ENCODE measurements at regions not wholly inside any gene's neighbourhood (a gene's known extent, or its start where the extent isn't known, plus 50 kb on each side); places are given as distances from the start of the nearest gene placed in this dataset.

GRCh38 chr10:55400075-55400849, 599.2 kb upstream of the PCDH15 start:
- TF ChIP-seq POLR2AphosphoS5 (IDR thresholded peaks at IDR 0.05; ENCODE audit: low read depth, low read length): no peak
- TF ChIP-seq SIN3A (IDR thresholded peaks at IDR 0.05; ENCODE audit: borderline replicate concordance, insufficient read depth, low read length): no peak

- TF ChIP-seq TAF1 (IDR thresholded peaks at IDR 0.05; ENCODE audit: borderline replicate concordance, insufficient read depth, low read length): no peak
- no peak for TF ChIP-seq FOXP2 (optimal IDR thresholded peaks at IDR 0.05; ENCODE audit: borderline replicate concordance, extremely low read depth, extremely low read length, insufficient read depth)
- no peak for TF ChIP-seq SIN3A (IDR thresholded peaks at IDR 0.05; ENCODE audit: borderline replicate concordance, insufficient read depth, low read length)
- TF ChIP-seq REST (IDR thresholded peaks at IDR 0.05; ENCODE audit: insufficient read depth in 1 of 2, low read depth in 2 of 2, low read length in 2 of 2): no peak
- TF ChIP-seq POLR2AphosphoS5 (IDR thresholded peaks at IDR 0.05; ENCODE audit: low read depth, low read length): no peak
Observed at GRCh38 chr10:55398497-55398882, 597.5 kb upstream of the PCDH15 start.

- TF ChIP-seq REST (IDR thresholded peaks at IDR 0.05; ENCODE audit: insufficient read depth in 1 of 2, low read depth in 2 of 2, low read length in 2 of 2) (no peak), FOXP2 (optimal IDR thresholded peaks at IDR 0.05; ENCODE audit: borderline replicate concordance, extremely low read depth, extremely low read length, insufficient read depth) (no peak), TAF1 (IDR thresholded peaks at IDR 0.05; ENCODE audit: borderline replicate concordance, insufficient read depth, low read length) (no peak), SIN3A (IDR thresholded peaks at IDR 0.05; ENCODE audit: borderline replicate concordance, insufficient read depth, low read length) (no peak), POLR2AphosphoS5 (IDR thresholded peaks at IDR 0.05; ENCODE audit: low read depth, low read length) (no peak)
Observed at GRCh38 chr10:55397777-55398496, 596.9 kb upstream of the PCDH15 start.

- no peak for TF ChIP-seq FOXP2 (optimal IDR thresholded peaks at IDR 0.05; ENCODE audit: borderline replicate concordance, extremely low read depth, extremely low read length, insufficient read depth)
- TF ChIP-seq TAF1 (IDR thresholded peaks at IDR 0.05; ENCODE audit: borderline replicate concordance, insufficient read depth, low read length): no peak
- TF ChIP-seq POLR2AphosphoS5 (IDR thresholded peaks at IDR 0.05; ENCODE audit: low read depth, low read length): no peak
- no peak for TF ChIP-seq SIN3A (IDR thresholded peaks at IDR 0.05; ENCODE audit: borderline replicate concordance, insufficient read depth, low read length)
- TF ChIP-seq REST (IDR thresholded peaks at IDR 0.05; ENCODE audit: insufficient read depth in 1 of 2, low read depth in 2 of 2, low read length in 2 of 2): no peak
Observed at GRCh38 chr10:55378196-55378595, 577.2 kb upstream of the PCDH15 start.

GRCh38 chr10:55374917-55375316, 573.9 kb upstream of the PCDH15 start:
- TF ChIP-seq POLR2AphosphoS5 (IDR thresholded peaks at IDR 0.05; ENCODE audit: low read depth, low read length): no peak
- no peak for TF ChIP-seq FOXP2 (optimal IDR thresholded peaks at IDR 0.05; ENCODE audit: borderline replicate concordance, extremely low read depth, extremely low read length, insufficient read depth)
- TF ChIP-seq SIN3A (IDR thresholded peaks at IDR 0.05; ENCODE audit: borderline replicate concordance, insufficient read depth, low read length): no peak
- TF ChIP-seq TAF1 (IDR thresholded peaks at IDR 0.05; ENCODE audit: borderline replicate concordance, insufficient read depth, low read length): no peak
- TF ChIP-seq REST (IDR thresholded peaks at IDR 0.05; ENCODE audit: insufficient read depth in 1 of 2, low read depth in 2 of 2, low read length in 2 of 2): no peak
